ENCODE measurements at regions not wholly inside any gene's neighbourhood (a gene's known extent, or its start where the extent isn't known, plus 50 kb on each side); places are given as distances from the start of the nearest gene placed in this dataset.

GRCh38 chr4:58192217-58192616 is 1082.0 kb upstream of the IGFBP7 start:
- no peak for DNase-seq (ENCODE audit: low spot score)
- H3K27ac ChIP-seq, result no peak overlapping the region
- TF ChIP-seq CTCF (conservative IDR thresholded peaks at IDR 0.05; ENCODE audit: low read depth), result no peak
- ChIA-PET POLR2A (ENCODE audit: low non-redundant PET) (no interaction called here), CTCF (interaction anchor here (0.6 kb wide), 2 partner anchors 439 to 534 kb away, joined by 3 read pairs; no protein-coding TSS in a partner anchor)

- no peak for DNase-seq (ENCODE audit: low spot score)
- TF ChIP-seq CTCF (conservative IDR thresholded peaks at IDR 0.05; ENCODE audit: low read depth), result no peak
- ChIA-PET CTCF (no interaction called here), POLR2A (ENCODE audit: low non-redundant PET) (no interaction called here)
- no peak overlapping the region for H3K27ac ChIP-seq
Measured at GRCh38 chr4:58191109-58191508, 1080.9 kb upstream of the IGFBP7 start.

GRCh38 chr4:58188316-58188715 is 1078.1 kb upstream of the IGFBP7 start:
- TF ChIP-seq CTCF (conservative IDR thresholded peaks at IDR 0.05; ENCODE audit: low read depth), result no peak
- CTCF ChIA-PET, result interaction anchor here (0.6 kb wide), 1 partner anchor 12 kb away, joined by 3 read pairs; no protein-coding TSS in a partner anchor
- no peak overlapping the region for H3K27ac ChIP-seq
- POLR2A ChIA-PET (ENCODE audit: low non-redundant PET), result no interaction called here
- DNase-seq (ENCODE audit: low spot score), result no peak

GRCh38 chr4:58175024-58175423 is 1064.8 kb upstream of the IGFBP7 start:
- no peak overlapping the region for H3K27ac ChIP-seq
- no peak for DNase-seq (ENCODE audit: low spot score)
- CTCF ChIA-PET, result no interaction called here

GRCh38 chr4:58166490-58166889 is 1056.3 kb upstream of the IGFBP7 start:
- CTCF ChIA-PET, result interaction anchor here (0.6 kb wide), 1 partner anchor 326 kb away, joined by 3 read pairs; no protein-coding TSS in a partner anchor
- no peak for DNase-seq (ENCODE audit: low spot score)
- POLR2A ChIA-PET (ENCODE audit: low non-redundant PET), result no interaction called here
- H3K27ac ChIP-seq, result no peak overlapping the region
- no peak for TF ChIP-seq CTCF (conservative IDR thresholded peaks at IDR 0.05; ENCODE audit: low read depth)

More at GRCh38 chr4:58175024-58175423, 1064.8 kb upstream of the IGFBP7 start:
- no peak for TF ChIP-seq CTCF (conservative IDR thresholded peaks at IDR 0.05; ENCODE audit: low read depth)
- POLR2A ChIA-PET (ENCODE audit: low non-redundant PET), result no interaction called here

GRCh38 chr4:58163156-58163555 is 1053.0 kb upstream of the IGFBP7 start:
- TF ChIP-seq CTCF (conservative IDR thresholded peaks at IDR 0.05; ENCODE audit: low read depth), result no peak
- no peak for DNase-seq (ENCODE audit: low spot score)
- ChIA-PET POLR2A (ENCODE audit: low non-redundant PET) (no interaction called here), CTCF (no interaction called here)
- H3K27ac ChIP-seq, result no peak overlapping the region

Measured in RWPE1 (cell line).